ENCODE measurements at regions not wholly inside any gene's neighbourhood (a gene's known extent, or its start where the extent isn't known, plus 50 kb on each side); places are given as distances from the start of the nearest gene placed in this dataset.

DNA sequence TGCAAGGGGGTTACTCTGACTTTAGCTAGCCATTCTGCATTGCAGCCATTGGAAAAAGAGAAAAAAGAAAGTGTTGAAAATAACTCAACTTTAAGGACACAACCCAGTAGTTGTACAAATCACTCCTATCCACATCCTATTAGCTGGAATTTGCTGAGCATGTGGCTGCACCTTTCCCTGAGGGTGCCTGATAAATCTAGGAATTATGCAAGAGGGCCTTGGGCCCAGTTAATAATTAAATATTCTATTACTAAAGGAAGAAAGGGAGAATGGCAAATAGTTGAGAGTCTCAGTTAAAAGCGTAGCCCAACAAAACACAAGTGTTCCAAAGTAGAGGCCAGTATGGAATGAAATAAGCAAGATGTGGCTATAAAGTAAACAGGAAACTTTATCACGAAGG is 200.9 kb upstream of the CNTNAP2 start:
- H3K27me3 Mint-ChIP-seq, result no peaks in the 10 kb centered on the region
- H3K4me3 ChIP-seq (ENCODE audit: low read length), result no peak overlapping the region
- ChIA-PET CTCF (interaction anchor here (1.2 kb wide), 1 partner anchor 10 kb away, joined by 3 read pairs; no protein-coding TSS in a partner anchor), POLR2A (no interaction called here)
- H3K27ac Mint-ChIP-seq, result no peak overlapping the region
- H3K36me3 ChIP-seq (ENCODE audit: insufficient read depth, low read length), result no peaks in the 10 kb centered on the region
- DNase-seq, result no peak
- no peak overlapping the region for H3K27ac ChIP-seq (ENCODE audit: low read depth, low read length)
- peaks cover 12 to 26% (median 15%) of the 10 kb centered on the region in 5 donors for H3K9me3 Mint-ChIP-seq
- no peaks in the 10 kb centered on the region for H3K9me3 ChIP-seq (ENCODE audit: low read length)
- H3K36me3 Mint-ChIP-seq, result no peaks in the 10 kb centered on the region
- H3K4me3 Mint-ChIP-seq, result no peak overlapping the region
- no peaks in the 10 kb centered on the region for H3K27me3 ChIP-seq (ENCODE audit: insufficient read depth, low read length, poor library complexity, severe bottlenecking)
- H3K4me1 ChIP-seq (ENCODE audit: insufficient read depth, low read length), result no peaks in the 10 kb centered on the region
- H3K4me1 Mint-ChIP-seq, result no peaks in the 10 kb centered on the region

DNA sequence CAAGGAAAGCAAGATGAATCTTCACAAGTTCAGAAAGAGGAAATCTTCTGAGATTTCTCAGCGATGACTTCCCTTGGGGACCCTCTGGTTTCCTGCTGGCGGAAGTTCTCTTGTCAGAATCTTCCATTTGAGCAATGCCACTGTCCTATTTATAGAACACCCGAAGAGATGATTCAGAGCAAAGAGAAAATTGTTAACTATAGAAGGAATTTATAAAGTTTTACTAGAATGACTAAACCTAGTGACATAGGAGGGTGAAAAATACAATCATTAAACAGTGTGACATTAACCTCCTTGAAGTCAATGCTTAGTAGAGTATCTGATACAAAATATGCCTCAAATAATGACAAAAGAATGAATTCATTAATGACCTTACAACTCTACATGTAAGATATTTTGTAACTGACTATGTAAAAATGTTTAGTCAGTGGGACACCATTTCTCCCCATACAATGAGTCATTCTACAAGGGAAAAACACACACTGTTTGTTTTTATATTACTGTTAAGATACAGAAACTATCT is 206.5 kb upstream of the CNTNAP2 start:
- ChIA-PET POLR2A (no interaction called here), CTCF (no interaction called here)
- H3K9me3 ChIP-seq (ENCODE audit: low read length), result no peaks in the 10 kb centered on the region
- Mint-ChIP-seq H3K4me3 (no peak overlapping the region), H3K27ac (no peak overlapping the region), H3K27me3 (no peaks in the 10 kb centered on the region), H3K9me3 (peaks cover 0 to 21% (median 1%) of the 10 kb centered on the region in 5 donors), H3K4me1 (no peaks in the 10 kb centered on the region), H3K36me3 (no peaks in the 10 kb centered on the region)
- H3K4me1 ChIP-seq (ENCODE audit: insufficient read depth, low read length), result no peaks in the 10 kb centered on the region
- no peak overlapping the region for H3K27ac ChIP-seq (ENCODE audit: low read depth, low read length)
- no peak for DNase-seq
- H3K4me3 ChIP-seq (ENCODE audit: low read length), result no peak overlapping the region
- no peaks in the 10 kb centered on the region for H3K36me3 ChIP-seq (ENCODE audit: insufficient read depth, low read length)
- H3K27me3 ChIP-seq (ENCODE audit: insufficient read depth, low read length, poor library complexity, severe bottlenecking), result no peaks in the 10 kb centered on the region

DNA sequence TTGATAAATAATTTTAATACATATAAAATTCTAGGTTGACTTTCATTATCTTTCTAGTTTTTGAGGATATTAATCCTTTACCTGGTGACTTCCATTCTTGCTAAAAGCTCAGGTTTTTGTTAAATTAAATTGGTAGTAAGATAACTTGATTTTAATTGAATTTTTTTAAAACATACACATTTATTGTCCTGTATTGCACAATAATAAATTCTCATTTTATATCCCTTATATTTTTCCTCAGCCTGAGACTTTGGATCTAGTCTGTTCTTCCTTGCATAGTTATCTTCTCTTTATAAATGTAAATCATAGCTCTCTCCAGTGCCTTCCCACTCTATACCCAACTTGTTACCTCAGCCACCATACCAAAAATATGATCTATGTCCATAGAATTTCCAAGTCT is 212.9 kb upstream of the CNTNAP2 start:
- Mint-ChIP-seq H3K27me3 (no peaks in the 10 kb centered on the region), H3K4me3 (no peak overlapping the region), H3K36me3 (no peaks in the 10 kb centered on the region), H3K4me1 (no peaks in the 10 kb centered on the region), H3K27ac (no peak overlapping the region), H3K9me3 (peaks cover 2 to 33% (median 5%) of the 10 kb centered on the region in 5 donors)
- Histone ChIP-seq H3K36me3 (ENCODE audit: insufficient read depth, low read length) (no peaks in the 10 kb centered on the region), H3K27me3 (ENCODE audit: insufficient read depth, low read length, poor library complexity, severe bottlenecking) (no peaks in the 10 kb centered on the region), H3K4me1 (ENCODE audit: insufficient read depth, low read length) (no peaks in the 10 kb centered on the region), H3K9me3 (ENCODE audit: low read length) (no peaks in the 10 kb centered on the region), H3K27ac (ENCODE audit: low read depth, low read length) (no peak overlapping the region), H3K4me3 (ENCODE audit: low read length) (no peak overlapping the region)
- DNase-seq, result no peak
- CTCF ChIA-PET, result no interaction called here
- POLR2A ChIA-PET, result no interaction called here

DNA sequence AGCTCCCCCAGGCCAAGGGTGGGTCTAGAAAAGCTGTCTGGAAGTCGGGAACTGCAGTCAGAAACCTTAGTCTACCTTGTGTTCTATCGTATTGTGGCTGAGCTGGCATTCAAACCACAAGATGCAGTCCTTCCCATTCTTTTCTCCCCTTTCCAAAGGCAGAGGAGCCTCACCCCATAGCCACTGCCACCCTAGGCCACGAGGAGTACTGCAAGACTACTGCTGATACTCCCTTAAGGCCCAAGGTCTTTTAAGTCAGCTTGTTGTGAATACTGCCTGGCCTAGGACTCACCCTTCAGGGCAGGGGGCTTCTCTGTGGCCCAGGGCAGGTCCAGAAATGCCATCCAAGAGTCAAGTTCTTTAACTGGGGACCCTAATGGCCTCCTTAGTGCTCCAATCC is 214.5 kb upstream of the CNTNAP2 start:
- no peaks in the 10 kb centered on the region for H3K4me1 Mint-ChIP-seq
- Histone ChIP-seq H3K36me3 (ENCODE audit: insufficient read depth, low read length) (no peaks in the 10 kb centered on the region), H3K9me3 (ENCODE audit: low read length) (no peaks in the 10 kb centered on the region), H3K4me1 (ENCODE audit: insufficient read depth, low read length) (no peaks in the 10 kb centered on the region), H3K27ac (ENCODE audit: low read depth, low read length) (no peak overlapping the region), H3K4me3 (ENCODE audit: low read length) (no peak overlapping the region), H3K27me3 (ENCODE audit: insufficient read depth, low read length, poor library complexity, severe bottlenecking) (no peaks in the 10 kb centered on the region)
- POLR2A ChIA-PET, result no interaction called here
- no peak for DNase-seq
- H3K27me3 Mint-ChIP-seq, result no peaks in the 10 kb centered on the region
- CTCF ChIA-PET, result no interaction called here
- no peak overlapping the region for H3K4me3 Mint-ChIP-seq
- no peak overlapping the region for H3K27ac Mint-ChIP-seq
- peaks cover 5 to 42% (median 15%) of the 10 kb centered on the region in 5 donors for H3K9me3 Mint-ChIP-seq
- no peaks in the 10 kb centered on the region for H3K36me3 Mint-ChIP-seq

DNA sequence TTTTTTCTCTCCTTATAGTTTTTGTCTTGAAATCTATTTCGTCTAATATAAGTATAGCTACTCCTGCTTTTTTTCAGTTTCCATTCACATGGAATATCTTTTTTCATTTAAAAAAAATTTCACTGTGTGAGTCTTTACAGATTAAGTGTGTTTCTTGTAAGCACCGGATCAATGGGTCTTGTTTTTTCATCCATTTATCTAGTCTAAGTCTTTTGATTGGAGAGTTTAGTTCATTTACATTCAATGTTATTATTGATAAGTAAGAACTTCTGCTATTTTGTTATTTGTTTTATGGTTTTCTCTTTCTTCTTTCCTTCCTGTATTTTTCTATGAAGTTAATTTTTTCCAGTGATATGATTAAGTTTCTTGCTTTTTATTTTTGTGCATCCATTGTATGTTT is 216.7 kb upstream of the CNTNAP2 start:
- H3K27me3 ChIP-seq (ENCODE audit: insufficient read depth, low read length, poor library complexity, severe bottlenecking), result no peaks in the 10 kb centered on the region
- Mint-ChIP-seq H3K36me3 (no peaks in the 10 kb centered on the region), H3K4me3 (no peak overlapping the region), H3K4me1 (no peaks in the 10 kb centered on the region), H3K9me3 (peaks cover 7 to 40% (median 14%) of the 10 kb centered on the region in 5 donors), H3K27ac (no peak overlapping the region), H3K27me3 (no peaks in the 10 kb centered on the region)
- H3K4me3 ChIP-seq (ENCODE audit: low read length), result no peak overlapping the region
- H3K27ac ChIP-seq (ENCODE audit: low read depth, low read length), result no peak overlapping the region
- no peaks in the 10 kb centered on the region for H3K4me1 ChIP-seq (ENCODE audit: insufficient read depth, low read length)
- H3K36me3 ChIP-seq (ENCODE audit: insufficient read depth, low read length), result no peaks in the 10 kb centered on the region
- ChIA-PET POLR2A (no interaction called here), CTCF (no interaction called here)
- no peak for DNase-seq
- H3K9me3 ChIP-seq (ENCODE audit: low read length), result no peaks in the 10 kb centered on the region

DNA sequence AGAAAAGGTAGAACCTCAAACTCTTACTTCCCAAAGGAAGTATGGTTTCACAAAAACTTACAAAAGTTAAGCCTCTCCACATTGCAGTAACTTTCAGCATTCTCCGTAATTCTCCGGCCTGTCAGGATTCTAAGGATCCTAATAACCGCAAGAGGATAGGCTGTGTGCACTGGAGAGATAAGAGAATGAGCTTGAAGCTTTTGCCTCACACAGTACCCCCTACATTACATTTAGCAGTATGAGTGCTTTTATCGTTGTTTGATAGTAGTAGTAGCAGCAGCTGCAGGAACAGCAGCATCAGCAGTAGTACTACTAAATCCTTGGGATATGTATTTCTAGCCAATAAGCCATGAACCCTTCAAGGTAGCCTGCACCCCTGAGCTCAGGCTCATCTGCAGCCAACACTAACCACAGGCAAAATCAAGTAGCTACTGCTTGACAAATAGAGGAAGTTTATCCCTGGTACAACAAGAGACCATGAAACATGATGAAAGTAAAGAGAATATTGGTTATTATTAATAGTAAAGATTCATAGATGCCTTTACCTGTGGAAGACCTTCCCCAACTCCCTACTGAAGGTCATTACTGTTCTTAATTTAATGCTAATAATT is 222.6 kb upstream of the CNTNAP2 start:
- H3K4me3 ChIP-seq (ENCODE audit: low read length), result no peak overlapping the region
- H3K27me3 ChIP-seq (ENCODE audit: insufficient read depth, low read length, poor library complexity, severe bottlenecking), result no peaks in the 10 kb centered on the region
- POLR2A ChIA-PET, result no interaction called here
- no peak overlapping the region for H3K4me3 Mint-ChIP-seq
- CTCF ChIA-PET, result interaction anchor here (0.6 kb wide), 1 partner anchor 896 kb away, joined by 4 read pairs; no protein-coding TSS in a partner anchor
- no peaks in the 10 kb centered on the region for H3K36me3 Mint-ChIP-seq
- H3K9me3 ChIP-seq (ENCODE audit: low read length), result no peaks in the 10 kb centered on the region
- no peaks in the 10 kb centered on the region for H3K27me3 Mint-ChIP-seq
- no peaks in the 10 kb centered on the region for H3K36me3 ChIP-seq (ENCODE audit: insufficient read depth, low read length)
- H3K9me3 Mint-ChIP-seq, result peaks cover 3 to 35% (median 17%) of the 10 kb centered on the region in 5 donors
- no peak overlapping the region for H3K27ac Mint-ChIP-seq
- no peaks in the 10 kb centered on the region for H3K4me1 ChIP-seq (ENCODE audit: insufficient read depth, low read length)
- no peak for DNase-seq
- no peaks in the 10 kb centered on the region for H3K4me1 Mint-ChIP-seq
- no peak overlapping the region for H3K27ac ChIP-seq (ENCODE audit: low read depth, low read length)

DNA sequence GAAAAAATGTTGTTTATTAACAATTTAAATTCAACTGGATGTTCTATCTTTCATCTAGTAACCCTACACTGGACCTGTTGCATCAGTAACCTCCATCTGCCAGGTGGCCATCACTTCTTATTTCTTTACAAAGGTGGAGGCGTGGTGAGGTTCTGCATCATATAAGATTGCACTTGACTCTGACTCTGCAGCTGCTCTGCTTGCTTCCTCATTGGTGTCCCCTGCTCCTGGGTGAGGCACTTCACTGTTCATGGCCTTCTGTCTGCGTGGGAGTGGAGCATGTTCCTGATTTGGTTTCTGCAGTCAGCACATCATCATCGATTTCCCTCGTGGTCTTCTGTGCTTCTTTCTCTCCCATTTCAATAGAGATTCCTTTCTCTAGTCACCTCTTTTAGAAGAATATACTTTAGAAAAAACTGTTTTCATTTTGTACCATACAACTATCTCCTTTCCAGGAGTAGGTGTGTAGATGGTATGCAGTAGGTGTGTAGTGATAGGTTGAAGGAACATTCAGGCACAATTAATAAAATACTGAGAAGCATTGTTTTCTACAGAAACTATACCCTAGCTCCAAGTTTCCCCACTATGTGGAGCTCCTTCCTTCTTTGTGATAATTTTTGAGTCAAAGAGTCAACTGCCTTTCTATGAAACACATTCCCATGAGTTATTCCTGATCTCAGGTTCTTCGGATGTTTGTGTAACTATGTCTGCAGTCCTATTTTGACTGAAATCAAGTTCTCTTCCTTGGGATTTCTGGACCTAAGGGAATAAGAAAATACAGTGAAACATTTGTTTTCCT is 231.7 kb upstream of the CNTNAP2 start:
- H3K27ac ChIP-seq (ENCODE audit: low read depth, low read length), result no peak overlapping the region
- H3K4me1 Mint-ChIP-seq, result no peaks in the 10 kb centered on the region
- peaks cover 2 to 23% (median 7%) of the 10 kb centered on the region in 5 donors for H3K9me3 Mint-ChIP-seq
- no peaks in the 10 kb centered on the region for H3K27me3 Mint-ChIP-seq
- H3K4me3 Mint-ChIP-seq, result no peak overlapping the region
- no peaks in the 10 kb centered on the region for H3K36me3 ChIP-seq (ENCODE audit: insufficient read depth, low read length)
- H3K27ac Mint-ChIP-seq, result no peak overlapping the region
- ChIA-PET POLR2A (no interaction called here), CTCF (no interaction called here)
- DNase-seq, result no peak
- H3K4me1 ChIP-seq (ENCODE audit: insufficient read depth, low read length), result no peaks in the 10 kb centered on the region
- no peaks in the 10 kb centered on the region for H3K27me3 ChIP-seq (ENCODE audit: insufficient read depth, low read length, poor library complexity, severe bottlenecking)
- no peaks in the 10 kb centered on the region for H3K36me3 Mint-ChIP-seq
- H3K4me3 ChIP-seq (ENCODE audit: low read length), result no peak overlapping the region
- H3K9me3 ChIP-seq (ENCODE audit: low read length), result no peaks in the 10 kb centered on the region

DNA sequence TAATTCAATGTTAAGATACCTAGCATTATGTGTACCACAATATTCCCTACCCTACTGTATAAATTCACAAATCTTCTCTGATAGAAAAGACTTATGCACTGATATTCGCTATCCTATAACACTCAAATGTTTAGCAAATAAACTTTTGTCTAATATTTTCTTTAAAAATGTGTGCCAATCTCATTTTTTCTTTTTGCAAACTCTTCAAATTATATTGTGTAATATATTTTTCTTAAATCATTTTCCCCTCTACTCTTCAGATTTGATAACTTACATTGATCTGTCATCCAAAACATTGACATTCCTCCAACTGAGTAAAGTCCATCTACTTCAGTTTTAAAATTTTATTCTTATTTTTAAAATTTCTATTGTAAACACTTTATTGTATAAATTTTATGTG is 240.2 kb upstream of the CNTNAP2 start:
- H3K36me3 ChIP-seq (ENCODE audit: insufficient read depth, low read length), result no peaks in the 10 kb centered on the region
- H3K27me3 ChIP-seq (ENCODE audit: insufficient read depth, low read length, poor library complexity, severe bottlenecking), result no peaks in the 10 kb centered on the region
- Mint-ChIP-seq H3K27me3 (no peaks in the 10 kb centered on the region), H3K27ac (no peak overlapping the region), H3K9me3 (peaks cover 2 to 24% (median 5%) of the 10 kb centered on the region in 5 donors), H3K36me3 (no peaks in the 10 kb centered on the region), H3K4me1 (no peaks in the 10 kb centered on the region), H3K4me3 (no peak overlapping the region)
- CTCF ChIA-PET, result no interaction called here
- POLR2A ChIA-PET, result no interaction called here
- H3K4me3 ChIP-seq (ENCODE audit: low read length), result no peak overlapping the region
- DNase-seq, result no peak
- no peak overlapping the region for H3K27ac ChIP-seq (ENCODE audit: low read depth, low read length)
- H3K9me3 ChIP-seq (ENCODE audit: low read length), result no peaks in the 10 kb centered on the region
- no peaks in the 10 kb centered on the region for H3K4me1 ChIP-seq (ENCODE audit: insufficient read depth, low read length)

Measured in CD8-positive, alpha-beta memory T cell (primary cell).